ENCODE measurements at regions not wholly inside any gene's neighbourhood (a gene's known extent, or its start where the extent isn't known, plus 50 kb on each side); places are given as distances from the start of the nearest gene placed in this dataset.

DNA sequence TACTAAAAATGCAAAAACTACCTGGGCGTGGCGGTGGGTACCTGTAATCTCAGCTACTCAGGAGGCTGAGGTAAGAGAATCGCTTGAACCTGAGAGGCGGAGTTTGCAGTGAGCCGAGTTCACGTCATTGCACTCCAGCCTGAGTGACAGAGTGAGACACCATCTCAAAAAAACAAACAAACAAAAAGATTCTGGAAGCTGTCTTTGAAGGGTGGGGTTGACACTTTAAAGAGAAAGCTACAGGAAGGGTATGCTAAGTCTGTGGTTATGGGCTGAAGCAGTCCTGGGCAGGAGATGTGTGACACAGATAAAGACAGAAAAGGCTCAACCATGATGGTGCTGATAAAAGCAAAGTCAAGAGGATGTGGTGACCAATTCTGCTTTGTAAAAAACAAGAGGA is 328.5 kb upstream of the AMELY start:
- Histone ChIP-seq H3K27me3 (no peaks in the 10 kb centered on the region), H3K36me3 (replicated peaks in 1 of 2) (no peaks in the 10 kb centered on the region), H3K27ac (no peak overlapping the region), H3K4me1 (replicated peaks in 1 of 2) (no peaks in the 10 kb centered on the region), H3K4me3 (no peak overlapping the region), H3K9me3 (replicated peaks in 1 of 3) (no peaks in the 10 kb centered on the region)
- intact Hi-C loops (cut with DNase I) = no loop called here
- TF ChIP-seq POLR2A (IDR thresholded peaks at IDR 0.05) = no peak
- TF ChIP-seq, protein P1, sequence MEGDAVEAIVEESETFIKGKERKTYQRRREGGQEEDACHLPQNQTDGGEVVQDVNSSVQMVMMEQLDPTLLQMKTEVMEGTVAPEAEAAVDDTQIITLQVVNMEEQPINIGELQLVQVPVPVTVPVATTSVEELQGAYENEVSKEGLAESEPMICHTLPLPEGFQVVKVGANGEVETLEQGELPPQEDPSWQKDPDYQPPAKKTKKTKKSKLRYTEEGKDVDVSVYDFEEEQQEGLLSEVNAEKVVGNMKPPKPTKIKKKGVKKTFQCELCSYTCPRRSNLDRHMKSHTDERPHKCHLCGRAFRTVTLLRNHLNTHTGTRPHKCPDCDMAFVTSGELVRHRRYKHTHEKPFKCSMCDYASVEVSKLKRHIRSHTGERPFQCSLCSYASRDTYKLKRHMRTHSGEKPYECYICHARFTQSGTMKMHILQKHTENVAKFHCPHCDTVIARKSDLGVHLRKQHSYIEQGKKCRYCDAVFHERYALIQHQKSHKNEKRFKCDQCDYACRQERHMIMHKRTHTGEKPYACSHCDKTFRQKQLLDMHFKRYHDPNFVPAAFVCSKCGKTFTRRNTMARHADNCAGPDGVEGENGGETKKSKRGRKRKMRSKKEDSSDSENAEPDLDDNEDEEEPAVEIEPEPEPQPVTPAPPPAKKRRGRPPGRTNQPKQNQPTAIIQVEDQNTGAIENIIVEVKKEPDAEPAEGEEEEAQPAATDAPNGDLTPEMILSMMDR (IDR thresholded peaks at IDR 0.05) = no peak
- WGBS, 4 donors = 64 to 75% methylated on average over 6 of the region's 6 CpGs; no CpG with 5 or more reads in 2 of the 4 donors
- no peak for DNase-seq

DNA sequence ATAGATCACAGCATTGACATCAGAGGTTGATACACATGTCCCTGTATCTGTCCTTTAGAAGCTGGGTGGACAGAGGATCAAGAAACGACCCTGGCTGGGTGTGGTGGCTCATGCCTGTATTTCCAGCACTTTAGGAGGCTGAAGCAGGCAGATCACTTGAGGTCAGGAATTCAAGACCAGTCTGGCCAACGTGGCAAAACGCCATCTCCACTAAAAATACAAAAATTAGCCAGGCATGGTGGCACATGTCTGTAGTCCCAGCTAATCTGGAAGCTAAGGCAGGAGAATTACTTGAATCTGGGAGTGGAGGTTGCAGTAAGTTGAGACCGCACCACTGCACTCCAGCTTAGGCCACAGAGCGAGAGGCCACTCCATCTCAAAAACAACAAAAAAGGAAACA is 300.4 kb upstream of the AMELY start:
- no peaks in the 10 kb centered on the region for H3K4me1 ChIP-seq (replicated peaks in 1 of 2)
- WGBS, 4 donors = 60 to 71% methylated on average over 5 of the region's 5 CpGs; no CpG with 5 or more reads in 2 of the 4 donors
- no peak for DNase-seq
- no peaks in the 10 kb centered on the region for H3K9me3 ChIP-seq (replicated peaks in 1 of 3)
- no peaks in the 10 kb centered on the region for H3K36me3 ChIP-seq (replicated peaks in 1 of 2)
- no peaks in the 10 kb centered on the region for H3K27me3 ChIP-seq
- H3K4me3 ChIP-seq = no peak overlapping the region
- H3K27ac ChIP-seq = no peak overlapping the region
- intact Hi-C loops (cut with DNase I) = no loop called here
- TF ChIP-seq POLR2A (IDR thresholded peaks at IDR 0.05) = no peak
- TF ChIP-seq, protein P1 (IDR thresholded peaks at IDR 0.05) = no peak

DNA sequence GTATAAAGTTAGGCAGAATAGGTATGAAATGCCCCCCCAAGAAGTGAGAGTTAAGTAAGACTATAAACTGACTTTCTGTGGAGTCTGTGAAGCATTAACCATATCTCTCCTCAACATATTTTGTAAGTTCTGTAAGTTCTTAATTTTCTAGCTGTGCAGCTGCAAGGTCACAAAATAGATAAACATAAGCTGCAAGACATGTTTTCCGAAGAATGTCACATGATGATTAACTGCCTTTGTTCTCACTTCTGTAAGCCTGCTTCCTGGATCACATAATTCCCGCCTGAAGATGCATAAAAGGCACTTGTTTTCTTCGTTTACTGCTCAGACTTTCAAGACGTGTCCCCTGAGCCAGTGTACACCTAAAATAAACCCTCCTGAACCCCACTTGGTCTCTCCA is 292.9 kb upstream of the AMELY start:
- no peak overlapping the region for H3K27ac ChIP-seq
- no peak overlapping the region for H3K4me3 ChIP-seq
- DNase-seq = no peak
- H3K36me3 ChIP-seq (replicated peaks in 1 of 2) = no peaks in the 10 kb centered on the region
- intact Hi-C loops (cut with DNase I) = no loop called here
- WGBS, 4 donors = 15 to 22% methylated on average over 4 of the region's 4 CpGs; no CpG with 5 or more reads in 2 of the 4 donors
- no peak for TF ChIP-seq POLR2A (IDR thresholded peaks at IDR 0.05)
- TF ChIP-seq, protein P1 (IDR thresholded peaks at IDR 0.05) = no peak
- H3K27me3 ChIP-seq = no peaks in the 10 kb centered on the region
- no peaks in the 10 kb centered on the region for H3K9me3 ChIP-seq (replicated peaks in 1 of 3)
- H3K4me1 ChIP-seq (replicated peaks in 1 of 2) = no peaks in the 10 kb centered on the region

DNA sequence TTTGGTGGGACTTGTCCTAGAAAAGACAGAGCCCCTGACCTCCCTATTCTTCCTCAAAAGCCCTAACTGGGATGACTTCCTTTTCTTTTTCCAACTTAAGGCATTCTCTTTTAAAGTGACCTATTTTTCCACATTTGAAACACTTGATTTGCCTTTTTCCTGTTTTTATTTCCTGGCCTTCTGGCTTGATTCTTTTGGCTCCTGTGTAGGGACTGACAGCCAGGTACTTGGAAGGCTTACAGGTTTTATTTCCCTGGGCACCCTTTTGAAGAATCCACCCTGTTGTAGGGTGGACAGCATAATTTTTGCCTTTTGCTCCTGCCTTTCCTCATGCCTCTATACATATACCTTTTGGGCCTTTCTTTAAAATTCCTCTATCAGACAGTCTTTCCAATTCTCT is 271.0 kb upstream of the AMELY start:
- H3K4me3 ChIP-seq = no peak overlapping the region
- H3K9me3 ChIP-seq (replicated peaks in 1 of 3) = no peaks in the 10 kb centered on the region
- no peaks in the 10 kb centered on the region for H3K4me1 ChIP-seq (replicated peaks in 1 of 2)
- H3K27ac ChIP-seq = no peak overlapping the region
- DNase-seq = no peak
- TF ChIP-seq, protein P1 (IDR thresholded peaks at IDR 0.05) = no peak
- no peak for TF ChIP-seq POLR2A (IDR thresholded peaks at IDR 0.05)
- no peaks in the 10 kb centered on the region for H3K36me3 ChIP-seq (replicated peaks in 1 of 2)
- intact Hi-C loops (cut with DNase I) = no loop called here
- H3K27me3 ChIP-seq = no peaks in the 10 kb centered on the region

Data from adrenal gland (tissue), 9 donors.